Tibial nerve (tissue), 4 donors: ENCODE measurements at regions not wholly inside any gene's neighbourhood (a gene's known extent, or its start where the extent isn't known, plus 50 kb on each side); places are given as distances from the start of the nearest gene placed in this dataset. TPM values are rescaled to one million over a fixed set of nuclear protein-coding genes. Genes with fewer than 3 reads are reported as not detected.

ENCODE experiments used
- DNase-seq, 2 donors: peaks; one replicate each; pipeline ENCODE4 v3.0.0-alpha.2; 2019; ENCODE audit warnings: low spot score in 2 of 2
- H3K27ac ChIP-seq, 4 donors: fragments of 200-600 bp; sonication (generic) in 3 of 4; one replicate each; pipeline ENCODE4 v1.5.1; 2017 to 2019; ENCODE audit warnings: mild to moderate bottlenecking in 1 of 4
- H3K27me3 ChIP-seq, 2 donors: fragments of 200-600 bp; sonication (generic) in 1 of 2; one replicate each; pipeline versions ENCODE4 v1.5.1 to v1.6.0; 2017 to 2019
- H3K36me3 ChIP-seq, 3 donors: fragments of 200-600 bp; sonication (generic); one replicate each; pipeline ENCODE4 v1.5.1; 2018 to 2019
- H3K4me1 ChIP-seq, 4 donors: fragments of 200-600 bp; sonication (generic) in 3 of 4; one replicate each; pipeline ENCODE4 v1.5.1; 2017 to 2019
- H3K4me3 ChIP-seq, 4 donors: fragments of 200-600 bp; sonication (generic) in 3 of 4; one replicate each; pipeline ENCODE4 v1.5.1; 2017 to 2019; ENCODE audit warnings: mild to moderate bottlenecking in 1 of 4, moderate library complexity in 1 of 4
- H3K9me3 ChIP-seq, 4 donors: fragments of 200-600 bp; sonication (generic) in 3 of 4; one replicate each; pipeline ENCODE4 v1.5.1; 2017 to 2019
- EP300 ChIP-seq, 2 donors: sonication (generic); formaldehyde crosslinking; IDR thresholded peaks; one replicate each; pipeline ENCODE4 v1.6.1; 2017; ENCODE audit warnings: antibody characterized with exemption in 2 of 2, mild to moderate bottlenecking in 1 of 2
- POLR2A ChIP-seq, 2 donors: fragments of 450-650 bp; IDR thresholded peaks; one replicate each; pipeline ENCODE4 v1.6.1; 2017; ENCODE audit warnings: antibody characterized with exemption in 2 of 2, mild to moderate bottlenecking in 2 of 2, moderate library complexity in 2 of 2
- WGBS, 2 donors: methylation state at CpG; one replicate each; pipeline ENCODE4 v1.1.5; 2018; 5-methylcytosine and 5-hydroxymethylcytosine counted together
- small RNA-seq: library from RNA; depleted of rRNA; stranded (forward); fragments of <200 nt; gene quantifications from one replicate; pipeline ENCODE3, GENCODE V24; 2016
- TF ChIP-seq, protein P1 (sequence below), 5 experiments: fragments of 200-600 bp in 3 of 5; fragments of 450-650 bp in 2 of 5; sonication (generic) in 3 of 5; IDR thresholded peaks; one replicate each; pipeline ENCODE4 v1.5.1; 2016 to 2019; ENCODE audit warnings: antibody characterized with exemption in 5 of 5, mild to moderate bottlenecking in 3 of 5, moderate library complexity in 2 of 5

DNA sequence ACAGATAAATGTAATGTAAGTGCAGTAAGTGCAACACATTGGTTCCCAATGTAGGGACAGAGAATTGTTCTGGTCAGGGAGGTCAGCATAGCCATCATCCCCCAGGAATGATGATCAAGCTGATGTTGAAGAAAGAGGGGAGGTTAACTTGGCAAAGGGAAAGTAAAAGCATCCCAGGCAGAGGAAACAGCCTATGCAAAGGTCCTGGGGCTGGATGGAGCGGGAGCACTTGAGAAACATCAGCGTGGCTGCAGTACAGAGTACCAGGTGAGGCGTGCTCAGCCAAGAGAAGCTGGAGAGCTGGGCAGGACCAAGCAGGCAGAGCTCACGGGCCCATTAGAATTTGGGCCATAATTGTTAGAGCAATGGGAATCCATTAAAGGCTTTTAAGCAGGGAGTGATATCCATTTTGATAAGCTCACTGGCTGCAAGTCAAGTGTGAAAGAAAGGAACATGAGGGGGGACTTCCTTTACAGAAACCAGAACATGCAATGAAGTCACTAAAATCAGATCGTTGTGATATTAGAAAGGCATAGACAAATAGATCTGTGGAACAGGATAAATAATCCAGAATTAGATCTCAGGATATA is 50.1 kb upstream of the HAND1 start:
- Histone ChIP-seq H3K4me3 (no peak overlapping the region), H3K4me1 (no peaks in the 10 kb centered on the region), H3K9me3 (no peaks in the 10 kb centered on the region), H3K27me3 (peaks cover 0 to 6% of the 10 kb centered on the region in 2 donors), H3K36me3 (no peaks in the 10 kb centered on the region), H3K27ac (no peak overlapping the region)
- 83 to 85% methylated on average over 5 of the region's 5 CpGs for WGBS, 2 donors
- no peak for TF ChIP-seq POLR2A (IDR thresholded peaks at IDR 0.05)
- TF ChIP-seq, protein P1, sequence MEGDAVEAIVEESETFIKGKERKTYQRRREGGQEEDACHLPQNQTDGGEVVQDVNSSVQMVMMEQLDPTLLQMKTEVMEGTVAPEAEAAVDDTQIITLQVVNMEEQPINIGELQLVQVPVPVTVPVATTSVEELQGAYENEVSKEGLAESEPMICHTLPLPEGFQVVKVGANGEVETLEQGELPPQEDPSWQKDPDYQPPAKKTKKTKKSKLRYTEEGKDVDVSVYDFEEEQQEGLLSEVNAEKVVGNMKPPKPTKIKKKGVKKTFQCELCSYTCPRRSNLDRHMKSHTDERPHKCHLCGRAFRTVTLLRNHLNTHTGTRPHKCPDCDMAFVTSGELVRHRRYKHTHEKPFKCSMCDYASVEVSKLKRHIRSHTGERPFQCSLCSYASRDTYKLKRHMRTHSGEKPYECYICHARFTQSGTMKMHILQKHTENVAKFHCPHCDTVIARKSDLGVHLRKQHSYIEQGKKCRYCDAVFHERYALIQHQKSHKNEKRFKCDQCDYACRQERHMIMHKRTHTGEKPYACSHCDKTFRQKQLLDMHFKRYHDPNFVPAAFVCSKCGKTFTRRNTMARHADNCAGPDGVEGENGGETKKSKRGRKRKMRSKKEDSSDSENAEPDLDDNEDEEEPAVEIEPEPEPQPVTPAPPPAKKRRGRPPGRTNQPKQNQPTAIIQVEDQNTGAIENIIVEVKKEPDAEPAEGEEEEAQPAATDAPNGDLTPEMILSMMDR (IDR thresholded peaks at IDR 0.05), result no peak
- TF ChIP-seq EP300 (IDR thresholded peaks at IDR 0.05), result no peak
- no peak for DNase-seq

Small RNA genes in the stretch of these regions (small RNA-seq; reads per million reads assigned to genes)
- gene MIR1303, result not detected
- gene MIR3141, result not detected
